ENCODE measurements at regions not wholly inside any gene's neighbourhood (a gene's known extent, or its start where the extent isn't known, plus 50 kb on each side); places are given as distances from the start of the nearest gene placed in this dataset.
"Not testable (repeated sequence)": the region's sequence is repeated elsewhere in the genome, so short reads cannot be mapped to it uniquely, and the experiment has no call there.

- DNase-seq (ENCODE audit: low spot score) = no peak
- H3K79me2 ChIP-seq (ENCODE audit: low read depth) = no peaks in the 10 kb centered on the region
- Mint-ChIP-seq H3K27me3 (ENCODE audit: insufficient read depth, low read depth) (peaks cover 2% of the 10 kb centered on the region), H3K9me3 (no peaks in the 10 kb centered on the region), H3K4me3 (no peak overlapping the region), H3K27ac (no peak overlapping the region), H3K4me1 (peaks cover 31% of the 10 kb centered on the region), H3K36me3 (no peaks in the 10 kb centered on the region)
- no peak overlapping the region for H2AFZ ChIP-seq (replicated peaks)
- H3K9me3 ChIP-seq (ENCODE audit: low read depth) = no peaks in the 10 kb centered on the region
- no peak overlapping the region for H3K4me2 ChIP-seq
- TF ChIP-seq EZH2 (IDR thresholded peaks at IDR 0.05) (no peak), EZH2phosphoT487 (IDR thresholded peaks at IDR 0.05) (no peak), CTCF (IDR thresholded peaks at IDR 0.05) (no peak)
- H4K20me1 ChIP-seq (ENCODE audit: low read depth) = no peaks in the 10 kb centered on the region
- no peak overlapping the region for H3K4me3 ChIP-seq
- H3K9ac ChIP-seq = no peak overlapping the region
- H3F3A ChIP-seq (ENCODE audit: low read depth) = peaks cover 9% of the 10 kb centered on the region
- peaks cover 8% of the 10 kb centered on the region for H3K4me1 ChIP-seq
- H3K36me3 ChIP-seq = no peaks in the 10 kb centered on the region
- H3K27me3 ChIP-seq = no peaks in the 10 kb centered on the region
- no peak overlapping the region for H3K27ac ChIP-seq
Measured at GRCh38 chr12:131561051-131561450, 149.8 kb upstream of the SFSWAP start.

DNA sequence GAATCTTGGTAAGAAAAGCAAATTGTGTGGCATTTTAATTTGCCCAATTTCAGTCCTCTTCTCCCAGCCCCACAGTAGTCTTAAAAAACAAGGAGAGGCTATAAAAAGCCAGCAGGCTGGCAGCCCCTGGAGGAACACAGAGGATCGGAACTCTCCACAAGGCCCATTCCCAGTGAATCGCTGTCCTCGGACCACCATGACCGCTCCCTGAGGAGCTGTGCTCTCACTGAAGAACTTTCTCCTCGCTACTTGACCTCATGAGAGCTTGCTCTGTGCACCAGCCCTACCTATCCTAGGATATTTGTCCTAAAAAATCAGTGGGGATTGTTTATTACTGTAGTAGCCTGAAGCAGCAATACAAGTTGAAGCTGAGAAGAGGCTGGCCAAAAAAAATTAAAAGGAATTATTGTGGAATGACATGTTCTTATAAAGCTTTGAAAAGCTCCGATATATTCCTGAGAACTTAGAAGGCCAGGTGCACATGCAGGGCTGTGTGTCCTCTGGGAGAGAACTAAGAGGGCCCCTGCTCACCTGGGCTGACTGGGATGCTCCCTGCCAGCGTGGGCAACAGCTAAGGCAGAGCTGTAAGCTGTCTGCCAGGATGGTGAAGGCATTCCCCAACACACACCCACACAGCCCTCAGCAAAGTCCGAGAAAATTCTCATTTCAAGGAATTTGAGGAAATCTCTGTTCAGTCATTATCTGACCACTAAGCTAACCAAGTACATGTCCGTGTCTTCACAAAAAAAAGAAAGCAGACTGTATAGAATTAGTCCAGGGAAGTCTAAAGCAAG, 148.8 kb upstream of the SFSWAP start:
- H3K36me3 ChIP-seq = no peaks in the 10 kb centered on the region
- Mint-ChIP-seq H3K27me3 (ENCODE audit: insufficient read depth, low read depth) (peaks cover 2% of the 10 kb centered on the region), H3K27ac (no peak overlapping the region), H3K36me3 (no peaks in the 10 kb centered on the region), H3K4me3 (no peak overlapping the region), H3K9me3 (no peaks in the 10 kb centered on the region), H3K4me1 (peaks cover 37% of the 10 kb centered on the region)
- H3K9me3 ChIP-seq (ENCODE audit: low read depth) = no peaks in the 10 kb centered on the region
- DNase-seq (ENCODE audit: low spot score) = no peak
- no peaks in the 10 kb centered on the region for H3K79me2 ChIP-seq (ENCODE audit: low read depth)
- H3K4me1 ChIP-seq = peaks cover 13% of the 10 kb centered on the region
- H3F3A ChIP-seq (ENCODE audit: low read depth) = peaks cover 9% of the 10 kb centered on the region
- no peak overlapping the region for H3K9ac ChIP-seq
- no peak for TF ChIP-seq CTCF (IDR thresholded peaks at IDR 0.05)
- TF ChIP-seq EZH2phosphoT487 (IDR thresholded peaks at IDR 0.05) = no peak
- TF ChIP-seq EZH2 (IDR thresholded peaks at IDR 0.05) = no peak
- H3K4me2 ChIP-seq = no peak overlapping the region
- H4K20me1 ChIP-seq (ENCODE audit: low read depth) = no peaks in the 10 kb centered on the region
- H3K27me3 ChIP-seq = no peaks in the 10 kb centered on the region
- H3K27ac ChIP-seq = no peak overlapping the region
- no peak overlapping the region for H3K4me3 ChIP-seq
- H2AFZ ChIP-seq (replicated peaks) = no peak overlapping the region

GRCh38 chr12:131564138-131564727, 146.7 kb upstream of the SFSWAP start:
- not testable (repeated sequence) for H3K79me2 ChIP-seq (ENCODE audit: low read depth); H3K9me3 Mint-ChIP-seq; H3K27me3 Mint-ChIP-seq (ENCODE audit: insufficient read depth, low read depth); H3K36me3 ChIP-seq; H3K4me3 ChIP-seq; H3K9me3 ChIP-seq (ENCODE audit: low read depth); H4K20me1 ChIP-seq (ENCODE audit: low read depth); H3K27me3 ChIP-seq; H3K9ac ChIP-seq; H3K36me3 Mint-ChIP-seq; H3K4me2 ChIP-seq; H3K27ac ChIP-seq; H3F3A ChIP-seq (ENCODE audit: low read depth); H2AFZ ChIP-seq (replicated peaks); H3K27ac Mint-ChIP-seq
- peak; percentile 32 for DNase-seq (ENCODE audit: low spot score)
- peaks cover 36% of the 10 kb centered on the region for H3K4me1 Mint-ChIP-seq
- H3K4me3 Mint-ChIP-seq = peak overlapping the region; percentile 58
- peaks cover 13% of the 10 kb centered on the region for H3K4me1 ChIP-seq
- TF ChIP-seq CTCF (IDR thresholded peaks at IDR 0.05) = peak; percentile 26
